GM21515 (cell line): ENCODE measurements at regions not wholly inside any gene's neighbourhood (a gene's known extent, or its start where the extent isn't known, plus 50 kb on each side); places are given as distances from the start of the nearest gene placed in this dataset.

ENCODE experiments used
- ATAC-seq: cut with Tn5 transposase; IDR thresholded peaks from one replicate; pipeline ENCODE4 v1.9.1; 2021; ENCODE audit not compliant: unreplicated experiment

GRCh38 chr3:159210336-159210735, 408.5 kb downstream of the MFSD1 start:
- no peak for ATAC-seq

GRCh38 chr3:159216311-159216710, 414.5 kb downstream of the MFSD1 start:
- no peak for ATAC-seq

GRCh38 chr3:159219231-159219630, 417.4 kb downstream of the MFSD1 start:
- ATAC-seq = no peak

DNA sequence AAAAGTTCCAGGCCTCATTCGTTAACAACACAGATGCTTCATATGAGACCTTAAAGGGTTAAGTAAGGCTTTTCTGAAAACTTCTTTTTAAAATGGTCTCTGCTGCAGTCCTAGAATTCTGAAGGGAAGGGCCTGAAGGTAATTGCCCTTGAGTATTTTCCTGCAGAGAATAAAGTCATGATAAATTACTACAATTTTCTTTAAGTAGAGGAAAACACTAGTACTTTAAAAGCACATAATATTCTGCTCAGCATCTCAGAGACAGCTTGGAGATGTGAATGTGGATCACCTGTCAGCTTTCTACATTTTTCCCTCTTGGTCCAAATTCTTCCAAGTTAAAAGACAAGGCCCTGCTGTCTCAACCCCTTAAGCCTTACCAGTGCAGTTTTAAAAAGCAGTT, 419.5 kb downstream of the MFSD1 start:
- ATAC-seq = no peak

DNA sequence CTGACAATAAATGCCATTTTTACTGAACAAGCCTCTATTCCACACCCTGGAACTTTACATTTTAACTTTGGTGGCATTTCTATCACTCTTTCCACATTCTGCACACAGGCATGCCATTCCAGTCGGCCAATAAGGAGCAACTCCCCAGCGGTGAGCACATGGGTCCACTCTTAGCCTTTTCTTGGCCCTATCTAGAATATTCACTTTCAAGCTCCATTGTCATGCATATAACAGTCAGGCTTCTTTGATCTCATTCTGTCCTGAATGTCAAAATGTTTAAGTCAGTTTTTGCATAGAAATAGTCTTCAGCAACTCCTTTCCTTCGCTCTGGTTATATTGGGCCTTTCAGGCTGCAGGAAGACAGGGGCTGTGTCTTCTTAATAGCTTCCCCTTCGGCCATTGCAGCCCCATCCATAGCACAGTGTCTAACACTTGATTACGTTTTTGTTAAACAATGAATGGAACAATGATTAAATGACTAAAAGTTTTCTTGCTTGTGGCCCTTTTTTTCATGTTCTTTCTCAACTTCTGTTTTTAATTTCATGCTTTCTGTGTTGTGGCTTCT, 427.3 kb downstream of the MFSD1 start:
- no peak for ATAC-seq

- no peak for ATAC-seq
Observed at GRCh38 chr3:159232966-159233365, 431.1 kb downstream of the MFSD1 start.

DNA sequence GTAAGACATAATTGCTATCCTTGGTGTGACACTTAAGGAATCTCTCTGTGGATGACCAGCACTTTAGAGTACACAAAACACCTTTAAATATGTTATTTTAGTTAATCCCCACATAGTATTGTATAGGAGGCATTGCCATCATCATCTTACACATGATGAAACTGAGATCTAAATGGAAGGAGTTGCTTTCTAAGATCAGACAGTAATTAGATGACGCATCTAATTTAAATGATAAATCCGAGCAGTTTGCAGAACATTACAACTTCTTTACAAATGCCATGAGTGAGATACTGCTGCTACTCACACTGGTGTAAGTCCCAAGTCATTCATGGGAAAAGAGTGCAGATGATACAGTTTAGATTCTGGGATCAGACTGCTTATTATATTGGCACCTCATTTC, 431.9 kb downstream of the MFSD1 start:
- no peak for ATAC-seq

GRCh38 chr3:159234306-159234705, 432.5 kb downstream of the MFSD1 start:
- no peak for ATAC-seq

- no peak for ATAC-seq
Observed at GRCh38 chr3:159236321-159236720, 434.5 kb downstream of the MFSD1 start.

GRCh38 chr3:159237226-159237625, 435.4 kb downstream of the MFSD1 start:
- no peak for ATAC-seq

- no peak for ATAC-seq
Observed at GRCh38 chr3:159238646-159239045, 436.8 kb downstream of the MFSD1 start.

DNA sequence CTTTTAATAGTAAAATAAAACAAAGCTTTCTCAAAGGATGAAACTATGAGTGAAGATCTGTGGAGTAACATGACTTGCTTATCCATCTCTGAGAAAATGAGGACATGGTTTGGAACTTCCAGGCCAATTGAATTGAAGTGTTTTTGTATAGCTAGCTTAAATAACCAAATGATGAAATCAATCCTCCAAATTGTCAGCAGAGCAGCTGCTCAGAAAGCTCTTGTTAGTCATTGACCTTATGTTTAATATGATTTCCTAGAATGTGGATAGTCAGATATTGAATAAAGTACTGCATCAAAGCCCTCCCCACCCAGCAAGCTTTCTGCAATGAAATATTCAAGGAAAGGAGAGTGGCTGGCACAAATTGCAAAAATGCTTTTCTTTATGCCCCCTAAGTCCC, 437.2 kb downstream of the MFSD1 start:
- no peak for ATAC-seq

DNA sequence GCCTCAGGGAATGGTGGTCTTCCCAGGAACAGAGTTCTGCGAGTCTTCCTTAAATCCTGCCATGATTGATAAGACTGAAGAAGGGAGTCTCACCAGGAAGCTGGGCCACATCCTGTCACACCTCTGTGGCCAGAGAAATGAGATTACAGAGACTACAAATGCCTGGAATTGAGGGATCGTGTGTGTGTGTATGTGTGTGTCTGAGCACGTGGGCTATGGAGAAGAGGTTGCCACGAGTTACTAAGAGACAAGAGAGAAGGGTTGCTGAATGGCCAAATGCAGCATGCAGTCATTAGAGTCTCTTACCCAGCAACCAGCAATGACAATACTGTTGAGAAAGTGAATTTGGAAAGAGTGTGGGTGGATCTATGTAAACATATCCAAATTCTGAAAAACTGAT, 443.1 kb downstream of the MFSD1 start:
- ATAC-seq = no peak

GRCh38 chr3:159245871-159246270, 444.0 kb downstream of the MFSD1 start:
- ATAC-seq = no peak

DNA sequence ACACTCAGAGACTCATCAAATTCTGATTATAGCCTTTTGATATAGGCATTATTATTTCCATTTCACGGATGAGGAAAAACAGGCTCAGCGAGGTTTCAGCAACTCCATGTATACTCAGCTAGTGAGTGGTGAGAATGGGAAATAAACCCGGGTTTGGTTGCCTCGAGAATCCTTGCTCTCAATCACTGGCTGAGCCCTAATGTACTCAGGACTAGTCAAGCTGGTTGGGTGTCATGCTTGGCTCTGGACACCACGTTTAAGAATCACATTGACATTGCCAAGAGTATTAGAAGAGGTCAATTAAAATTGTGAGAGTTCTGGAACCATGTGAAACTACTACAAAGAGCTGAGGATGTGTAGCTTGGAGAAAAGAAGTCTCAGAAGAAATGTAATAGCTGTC, 444.5 kb downstream of the MFSD1 start:
- ATAC-seq = no peak

DNA sequence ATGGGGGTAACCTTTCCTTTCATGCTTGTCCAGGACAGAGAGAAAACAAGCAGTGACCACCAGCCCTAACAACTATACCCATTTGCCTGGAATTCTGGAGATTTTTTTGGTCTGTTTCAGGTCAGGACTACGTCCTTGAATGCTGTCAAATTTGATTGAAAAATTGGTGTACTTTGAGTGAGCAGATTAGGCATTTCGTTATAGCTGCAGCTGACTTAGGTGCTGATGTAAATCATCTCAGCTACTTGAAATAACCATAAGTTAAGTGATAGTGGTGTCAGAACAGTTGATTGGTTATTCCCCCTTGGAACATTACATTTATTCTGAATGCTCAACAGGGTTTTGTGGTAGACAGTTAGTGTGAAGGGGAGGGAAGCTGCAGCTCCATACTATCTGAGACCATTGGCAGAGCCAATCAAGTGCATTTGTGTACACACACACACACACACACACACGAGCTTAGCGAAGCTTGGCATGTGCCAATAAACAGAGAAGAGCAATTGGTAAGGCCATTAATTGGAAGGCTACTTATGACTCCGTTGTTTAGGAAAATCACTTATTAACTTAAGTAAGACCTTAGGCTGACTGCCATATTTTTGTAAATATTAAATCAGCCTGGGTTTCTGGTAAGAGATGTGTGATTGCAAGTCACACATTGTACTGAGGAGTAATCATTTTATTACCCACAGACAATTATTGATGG, 447.8 kb downstream of the MFSD1 start:
- ATAC-seq = no peak

- no peak for ATAC-seq
Observed at GRCh38 chr3:159250961-159251360, 449.1 kb downstream of the MFSD1 start.

- ATAC-seq = no peak
Observed at GRCh38 chr3:159252274-159252673, 450.4 kb downstream of the MFSD1 start.

- ATAC-seq = no peak
Observed at GRCh38 chr3:159252772-159253384, 451.0 kb downstream of the MFSD1 start.

- ATAC-seq = no peak
Observed at GRCh38 chr3:159253860-159254259, 452.0 kb downstream of the MFSD1 start.

- ATAC-seq = no peak
Observed at GRCh38 chr3:159257954-159258353, 456.1 kb downstream of the MFSD1 start.

GRCh38 chr3:159258934-159259333, 457.1 kb downstream of the MFSD1 start:
- ATAC-seq = no peak
